GM21825 (cell line): ENCODE measurements at regions not wholly inside any gene's neighbourhood (a gene's known extent, or its start where the extent isn't known, plus 50 kb on each side); places are given as distances from the start of the nearest gene placed in this dataset.

Experiments
- ATAC-seq: cut with Tn5 transposase; IDR thresholded peaks from one replicate; pipeline ENCODE4 v1.9.1; 2021; ENCODE audit warnings: mild to moderate bottlenecking, moderate library complexity; ENCODE audit not compliant: unreplicated experiment

- ATAC-seq, result no peak
These were observed 1563.0 kb downstream of the SUCLG1 start for GRCh38 chr2:82896117-82896516.

- ATAC-seq, result no peak
These were observed 1565.9 kb downstream of the SUCLG1 start for GRCh38 chr2:82893190-82893589.

GRCh38 chr2:82879803-82880202, 1579.3 kb downstream of the SUCLG1 start:
- ATAC-seq, result no peak

- no peak for ATAC-seq
These were observed 1583.2 kb downstream of the SUCLG1 start for GRCh38 chr2:82875858-82876257.

GRCh38 chr2:82857967-82858366, 1601.1 kb downstream of the SUCLG1 start:
- no peak for ATAC-seq

- ATAC-seq, result no peak
These were observed 1605.8 kb downstream of the SUCLG1 start for GRCh38 chr2:82853299-82853698.

- no peak for ATAC-seq
These were observed 1606.3 kb downstream of the SUCLG1 start for GRCh38 chr2:82852787-82853186.

GRCh38 chr2:82848285-82848684, 1610.8 kb downstream of the SUCLG1 start:
- ATAC-seq, result no peak

- no peak for ATAC-seq
These were observed 1620.0 kb downstream of the SUCLG1 start for GRCh38 chr2:82839036-82839435.

- ATAC-seq, result no peak
These were observed 1621.3 kb downstream of the SUCLG1 start for GRCh38 chr2:82837588-82838304.

- no peak for ATAC-seq
These were observed 1624.2 kb downstream of the SUCLG1 start for GRCh38 chr2:82834893-82835292.

GRCh38 chr2:82827426-82827825, 1631.7 kb downstream of the SUCLG1 start:
- ATAC-seq, result no peak

- no peak for ATAC-seq
These were observed 1632.6 kb downstream of the SUCLG1 start for GRCh38 chr2:82826437-82826836.

- ATAC-seq, result no peak
These were observed 1633.5 kb downstream of the SUCLG1 start for GRCh38 chr2:82825410-82826090.

GRCh38 chr2:82823892-82824291, 1635.2 kb downstream of the SUCLG1 start:
- ATAC-seq, result no peak

GRCh38 chr2:82819951-82820350, 1639.1 kb downstream of the SUCLG1 start:
- no peak for ATAC-seq

GRCh38 chr2:82814146-82814545, 1644.9 kb downstream of the SUCLG1 start:
- ATAC-seq, result no peak

GRCh38 chr2:82811946-82812345, 1647.1 kb downstream of the SUCLG1 start:
- ATAC-seq, result no peak

GRCh38 chr2:82803307-82803706, 1655.8 kb downstream of the SUCLG1 start:
- no peak for ATAC-seq

- ATAC-seq, result no peak
These were observed 1661.6 kb downstream of the SUCLG1 start for GRCh38 chr2:82797469-82797868.

- ATAC-seq, result no peak
These were observed 1662.9 kb downstream of the SUCLG1 start for GRCh38 chr2:82796132-82796531.

- no peak for ATAC-seq
These were observed 1663.6 kb downstream of the SUCLG1 start for GRCh38 chr2:82795446-82795845.
